Gastrocnemius medialis (tissue), 4 donors: ENCODE measurements at regions not wholly inside any gene's neighbourhood (a gene's known extent, or its start where the extent isn't known, plus 50 kb on each side); places are given as distances from the start of the nearest gene placed in this dataset.

Experiments used
- CTCF ChIP-seq, 5 experiments: fragments of 450-650 bp in 3 of 5; fragments of 200-600 bp in 2 of 5; sonication (generic) in 2 of 5; IDR thresholded peaks in 4 of 5; conservative IDR thresholded peaks in 1 of 5; 1 replicate in 4 of 5; 2 replicates in 1 of 5; pipeline ENCODE4 v1.5.1; 2016 to 2019; ENCODE audit warnings: antibody characterized with exemption in 5 of 5, mild to moderate bottlenecking in 3 of 5, moderate library complexity in 3 of 5
- POLR2A ChIP-seq, 2 donors: fragments of 450-650 bp; IDR thresholded peaks; one replicate each; pipeline ENCODE4 v1.6.1; 2017; ENCODE audit warnings: antibody characterized with exemption in 2 of 2, mild to moderate bottlenecking in 2 of 2, moderate library complexity in 2 of 2

GRCh38 chr2:180577567-180577966 is 402.8 kb upstream of the UBE2E3 start:
- TF ChIP-seq CTCF (IDR thresholded peaks at IDR 0.05 in 4 of 5, conservative IDR thresholded peaks at IDR 0.05 in 1 of 5): no peak
- TF ChIP-seq POLR2A (IDR thresholded peaks at IDR 0.05): no peak
